GM18502 (cell line): ENCODE measurements at regions not wholly inside any gene's neighbourhood (a gene's known extent, or its start where the extent isn't known, plus 50 kb on each side); places are given as distances from the start of the nearest gene placed in this dataset.
A peak's percentile ranks its signal among the peaks of the same experiment; 100 is the strongest.

Experiments
- ATAC-seq: cut with Tn5 transposase; IDR thresholded peaks from one replicate; pipeline ENCODE4 v1.9.1; 2021; ENCODE audit warnings: mild to moderate bottlenecking; ENCODE audit not compliant: unreplicated experiment, poor library complexity

GRCh38 chr10:78972160-78972946 is 96.4 kb upstream of the ZMIZ1 start:
- ATAC-seq, result no peak

- ATAC-seq, result peak; percentile 92
Measured at GRCh38 chr10:78972947-78973900, 95.5 kb upstream of the ZMIZ1 start.

- ATAC-seq, result peak; percentile 52
Measured at GRCh38 chr10:78973901-78974616, 94.7 kb upstream of the ZMIZ1 start.

GRCh38 chr10:78974617-78975317 is 94.0 kb upstream of the ZMIZ1 start:
- ATAC-seq, result no peak

GRCh38 chr10:78975926-78976325 is 92.8 kb upstream of the ZMIZ1 start:
- no peak for ATAC-seq

- ATAC-seq, result no peak
Measured at GRCh38 chr10:78976825-78977755, 91.7 kb upstream of the ZMIZ1 start.

- no peak for ATAC-seq
Measured at GRCh38 chr10:78979938-78980337, 88.8 kb upstream of the ZMIZ1 start.

- ATAC-seq, result no peak
Measured at GRCh38 chr10:78980354-78980753, 88.4 kb upstream of the ZMIZ1 start.

GRCh38 chr10:78980815-78981214 is 88.0 kb upstream of the ZMIZ1 start:
- no peak for ATAC-seq

- peak; percentile 86 for ATAC-seq
Measured at GRCh38 chr10:78981257-78981969, 87.4 kb upstream of the ZMIZ1 start.

- no peak for ATAC-seq
Measured at GRCh38 chr10:78981970-78982281, 86.8 kb upstream of the ZMIZ1 start.

- no peak for ATAC-seq
Measured at GRCh38 chr10:78982726-78983125, 86.0 kb upstream of the ZMIZ1 start.

GRCh38 chr10:78983608-78984007 is 85.2 kb upstream of the ZMIZ1 start:
- no peak for ATAC-seq

- no peak for ATAC-seq
Measured at GRCh38 chr10:78985973-78986818, 82.6 kb upstream of the ZMIZ1 start.

- ATAC-seq, result peak; percentile 83
Measured at GRCh38 chr10:78991187-78991586, 77.6 kb upstream of the ZMIZ1 start.

- ATAC-seq, result peak; percentile 81
Measured at GRCh38 chr10:78992333-78992732, 76.4 kb upstream of the ZMIZ1 start.

GRCh38 chr10:78993261-78993945 is 75.4 kb upstream of the ZMIZ1 start:
- no peak for ATAC-seq
